PC-3 (cell line): ENCODE measurements at regions not wholly inside any gene's neighbourhood (a gene's known extent, or its start where the extent isn't known, plus 50 kb on each side); places are given as distances from the start of the nearest gene placed in this dataset.
A peak's percentile ranks its signal among the peaks of the same experiment; 100 is the strongest.

Source experiments
- ATAC-seq: fragments of 200-7000 bp; cut with Tn5 transposase; 2 replicates; pipeline ENCODE4 v1.9.1; 2020; ENCODE audit warnings: mild to moderate bottlenecking, moderate library complexity
- BruUV-seq: library from RNA; stranded (reverse); fragments of 400-500 nt; replicated peaks from 2 replicates; lab custom pipeline; 2021; lab: Mats Ljungman, UMichigan
- CTCF ChIA-PET: fragments of 300-600 bp; sonication (Branson Sonifier 250); formaldehyde crosslinking; loops from one replicate; lab custom pipeline; 2022; ENCODE audit warnings: antibody characterized with exemption; lab: Charles Lee
- POLR2A ChIA-PET: fragments of 300-600 bp; sonication (Branson Sonifier 250); formaldehyde crosslinking; loops from one replicate; lab custom pipeline; 2022; ENCODE audit warnings: antibody characterized with exemption; ENCODE audit not compliant: unreplicated experiment; lab: Charles Lee
- DNase-seq: peaks from one replicate; pipeline ENCODE4 v3.0.0-alpha.2; 2015
- H2AFZ ChIP-seq: fragments of 300-600 bp; sonication (generic); 2 replicates; pipeline ENCODE4 v1.6.0; 2016; ENCODE audit warnings: antibody characterized with exemption, low read length
- H3F3A ChIP-seq: fragments of 300-600 bp; sonication (generic); one replicate; pipeline ENCODE4 v1.6.0; 2017; ENCODE audit warnings: antibody characterized with exemption, low read length, control low read depth, mild to moderate bottlenecking; ENCODE audit not compliant: unreplicated experiment
- H3K27ac ChIP-seq: fragments of 300-600 bp; sonication (generic); 2 replicates; pipeline ENCODE4 v1.5.1; 2016; ENCODE audit warnings: mild to moderate bottlenecking, low read length
- H3K27me3 ChIP-seq: fragments of 300-600 bp; sonication (generic); 2 replicates; pipeline ENCODE4 v1.6.1; 2016; ENCODE audit warnings: low read length, mixed read lengths
- H3K36me3 ChIP-seq: fragments of 300-600 bp; sonication (generic); 2 replicates; pipeline ENCODE4 v1.6.1; 2016; ENCODE audit warnings: low read depth, mixed run types, low read length, mixed read lengths
- H3K4me1 ChIP-seq: fragments of 300-600 bp; sonication (generic); 2 replicates; pipeline ENCODE4 v1.5.1; 2016; ENCODE audit warnings: low read length; ENCODE audit not compliant: insufficient read depth
- H3K4me2 ChIP-seq: fragments of 300-600 bp; sonication (generic); 2 replicates; pipeline ENCODE4 v1.6.0; 2016; ENCODE audit warnings: low read length
- H3K4me3 ChIP-seq: fragments of 300-600 bp; sonication (generic); 2 replicates; pipeline ENCODE4 v1.5.1; 2016; ENCODE audit warnings: mild to moderate bottlenecking, low read length, mixed read lengths
- H3K79me2 ChIP-seq: fragments of 300-600 bp; sonication (generic); 2 replicates; pipeline ENCODE4 v1.6.1; 2017; ENCODE audit warnings: low read length, mixed read lengths
- H3K9ac ChIP-seq: fragments of 300-600 bp; sonication (generic); 2 replicates; pipeline ENCODE4 v1.6.0; 2016; ENCODE audit warnings: mild to moderate bottlenecking, low read length
- H3K9me2 ChIP-seq: fragments of 300-600 bp; sonication (generic); replicated peaks from 2 replicates; pipeline ENCODE4 v1.6.1; 2016; ENCODE audit warnings: mixed run types, low read length, mixed read lengths
- H3K9me3 ChIP-seq: fragments of 300-600 bp; sonication (generic); 2 replicates; pipeline ENCODE4 v1.6.1; 2016; ENCODE audit warnings: low read length, mixed read lengths
- H4K20me1 ChIP-seq: fragments of 300-600 bp; sonication (generic); 2 replicates; pipeline ENCODE4 v1.6.1; 2016; ENCODE audit warnings: low read length, mixed read lengths
- CTCF ChIP-seq: fragments of 300-600 bp; sonication (generic); conservative IDR thresholded peaks from 2 replicates; pipeline ENCODE4 v1.5.1; 2017; ENCODE audit warnings: antibody characterized with exemption, low read depth, mild to moderate bottlenecking, low read length
- EZH2 ChIP-seq: fragments of 300-600 bp; sonication (generic); IDR thresholded peaks from one replicate; pipeline ENCODE4 v1.6.1; 2017; ENCODE audit warnings: antibody characterized with exemption, mild to moderate bottlenecking, low read length; ENCODE audit not compliant: unreplicated experiment
- EZH2phosphoT487 ChIP-seq: fragments of 300-600 bp; sonication (generic); IDR thresholded peaks from 2 replicates; pipeline ENCODE4 v1.6.1; 2018; ENCODE audit warnings: mild to moderate bottlenecking, antibody characterized with exemption, low read length, borderline replicate concordance
- intact Hi-C: fragments of 100-400 bp; cut with micrococcal nuclease; formaldehyde crosslinking; loops from 2 replicates; pipeline ENCODE4 v1.9.0; 2023

- POLR2A ChIA-PET: no interaction called here
- Histone ChIP-seq H4K20me1 (no peaks in the 10 kb centered on the region), H3K9me3 (no peaks in the 10 kb centered on the region), H3K4me1 (no peaks in the 10 kb centered on the region), H2AFZ (no peak overlapping the region), H3K36me3 (no peaks in the 10 kb centered on the region), H3K27ac (no peak overlapping the region), H3K9me2 (no peaks in the 10 kb centered on the region), H3F3A (no peaks in the 10 kb centered on the region), H3K4me3 (no peak overlapping the region), H3K4me2 (no peak overlapping the region), H3K9ac (no peak overlapping the region), H3K27me3 (0 out of 2 replicates have a peak, but pooled peaks cover 4% of the 10 kb centered on the region), H3K79me2 (no peaks in the 10 kb centered on the region)
- CTCF ChIA-PET: no interaction called here
- intact Hi-C loops: no loop called here
- DNase-seq (no peak), ATAC-seq (no peak)
- BruUV-seq: no TSS peak
- TF ChIP-seq EZH2 (no peak), CTCF (peak; percentile 31), EZH2phosphoT487 (no peak)
These were observed 374.2 kb downstream of the SMOC2 start for GRCh38 chr6:168815229-168815628.

- CTCF ChIA-PET: no interaction called here
- no TSS peak for BruUV-seq
- POLR2A ChIA-PET: no interaction called here
These were observed 367.2 kb downstream of the SMOC2 start for GRCh38 chr6:168808232-168808631.

More at GRCh38 chr6:168808232-168808631, 367.2 kb downstream of the SMOC2 start:
- Histone ChIP-seq H3F3A (no peaks in the 10 kb centered on the region), H3K79me2 (no peaks in the 10 kb centered on the region), H3K9ac (no peak overlapping the region), H3K4me2 (no peak overlapping the region), H3K9me2 (no peaks in the 10 kb centered on the region), H3K27ac (no peak overlapping the region), H3K9me3 (no peaks in the 10 kb centered on the region), H4K20me1 (no peaks in the 10 kb centered on the region), H3K36me3 (no peaks in the 10 kb centered on the region), H2AFZ (no peak overlapping the region), H3K27me3 (peaks cover 18% of the 10 kb centered on the region), H3K4me1 (no peaks in the 10 kb centered on the region), H3K4me3 (no peak overlapping the region)
- ATAC-seq (no peak), DNase-seq (no peak)
- no peak for TF ChIP-seq CTCF
- no peak for TF ChIP-seq EZH2phosphoT487
- no peak for TF ChIP-seq EZH2
- intact Hi-C loops: no loop called here
